Peyer's patch (tissue), 4 donors: ENCODE measurements at regions not wholly inside any gene's neighbourhood (a gene's known extent, or its start where the extent isn't known, plus 50 kb on each side); places are given as distances from the start of the nearest gene placed in this dataset.

ENCODE experiments used
- DNase-seq, 3 donors: peaks; one replicate each; pipeline ENCODE4 v3.0.0-alpha.2; 2017 to 2019
- H3K27ac ChIP-seq, 4 donors: fragments of 200-600 bp; sonication (generic); one replicate each; pipeline ENCODE4 v1.5.1; 2016 to 2019
- H3K27me3 ChIP-seq, 2 donors: fragments of 200-600 bp; sonication (generic); one replicate each; pipeline ENCODE4 v1.5.1; 2019
- H3K36me3 ChIP-seq, 3 donors: fragments of 200-600 bp; sonication (generic); one replicate each; pipeline ENCODE4 v1.5.1; 2016 to 2019
- H3K4me1 ChIP-seq, 4 donors: fragments of 200-600 bp; sonication (generic); one replicate each; pipeline ENCODE4 v1.5.1; 2016 to 2019
- H3K4me3 ChIP-seq, 4 donors: fragments of 200-600 bp; sonication (generic); 1 replicate in 3 of 4; 2 replicates in 1 of 4; pipeline ENCODE4 v1.5.1; 2016 to 2019; ENCODE audit warnings: mild to moderate bottlenecking in 1 of 4
- H3K9me3 ChIP-seq, 4 donors: fragments of 200-600 bp; sonication (generic); one replicate each; pipeline ENCODE4 v1.5.1; 2016 to 2019; ENCODE audit warnings: mild to moderate bottlenecking in 1 of 4
- POLR2A ChIP-seq, 2 donors: fragments of 450-650 bp; IDR thresholded peaks; one replicate each; pipeline ENCODE4 v1.5.1; 2017; ENCODE audit warnings: antibody characterized with exemption in 2 of 2, mild to moderate bottlenecking in 2 of 2, moderate library complexity in 2 of 2
- TF ChIP-seq, protein P1 (sequence below), 6 experiments: fragments of 450-650 bp in 4 of 6; fragments of 200-600 bp in 2 of 6; sonication (generic) in 1 of 6; IDR thresholded peaks; one replicate each; pipeline ENCODE4 v1.5.1; 2017 to 2019; ENCODE audit warnings: antibody characterized with exemption in 6 of 6, mild to moderate bottlenecking in 3 of 6, moderate library complexity in 1 of 6

DNA sequence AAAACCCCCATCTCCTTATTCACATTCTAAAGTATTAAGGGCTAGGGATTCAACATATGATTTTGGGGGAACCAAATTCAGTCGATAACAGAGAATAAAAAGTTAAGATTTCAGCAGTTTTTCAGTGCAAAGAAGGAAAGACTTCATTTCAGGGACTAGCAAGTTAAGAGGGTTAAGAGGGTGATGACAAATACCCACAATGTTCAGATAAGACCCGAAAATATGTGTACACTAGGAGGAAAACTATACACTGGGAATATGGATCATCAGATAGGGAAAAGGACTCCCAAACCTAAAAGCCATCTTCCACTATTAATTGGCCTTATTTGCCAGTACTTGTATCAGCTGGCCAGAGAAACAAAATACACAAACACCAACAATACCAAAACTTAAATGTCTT lies 824.2 kb downstream of the SLC16A7 start:
- H3K36me3 ChIP-seq: no peaks in the 10 kb centered on the region
- H3K27me3 ChIP-seq: no peaks in the 10 kb centered on the region
- H3K27ac ChIP-seq: no peak overlapping the region
- no peak overlapping the region for H3K4me3 ChIP-seq
- DNase-seq: no peak
- no peaks in the 10 kb centered on the region for H3K4me1 ChIP-seq
- H3K9me3 ChIP-seq: no peaks in the 10 kb centered on the region
- no peak for TF ChIP-seq POLR2A (IDR thresholded peaks at IDR 0.05)
- TF ChIP-seq, protein P1, sequence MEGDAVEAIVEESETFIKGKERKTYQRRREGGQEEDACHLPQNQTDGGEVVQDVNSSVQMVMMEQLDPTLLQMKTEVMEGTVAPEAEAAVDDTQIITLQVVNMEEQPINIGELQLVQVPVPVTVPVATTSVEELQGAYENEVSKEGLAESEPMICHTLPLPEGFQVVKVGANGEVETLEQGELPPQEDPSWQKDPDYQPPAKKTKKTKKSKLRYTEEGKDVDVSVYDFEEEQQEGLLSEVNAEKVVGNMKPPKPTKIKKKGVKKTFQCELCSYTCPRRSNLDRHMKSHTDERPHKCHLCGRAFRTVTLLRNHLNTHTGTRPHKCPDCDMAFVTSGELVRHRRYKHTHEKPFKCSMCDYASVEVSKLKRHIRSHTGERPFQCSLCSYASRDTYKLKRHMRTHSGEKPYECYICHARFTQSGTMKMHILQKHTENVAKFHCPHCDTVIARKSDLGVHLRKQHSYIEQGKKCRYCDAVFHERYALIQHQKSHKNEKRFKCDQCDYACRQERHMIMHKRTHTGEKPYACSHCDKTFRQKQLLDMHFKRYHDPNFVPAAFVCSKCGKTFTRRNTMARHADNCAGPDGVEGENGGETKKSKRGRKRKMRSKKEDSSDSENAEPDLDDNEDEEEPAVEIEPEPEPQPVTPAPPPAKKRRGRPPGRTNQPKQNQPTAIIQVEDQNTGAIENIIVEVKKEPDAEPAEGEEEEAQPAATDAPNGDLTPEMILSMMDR (IDR thresholded peaks at IDR 0.05): no peak

DNA sequence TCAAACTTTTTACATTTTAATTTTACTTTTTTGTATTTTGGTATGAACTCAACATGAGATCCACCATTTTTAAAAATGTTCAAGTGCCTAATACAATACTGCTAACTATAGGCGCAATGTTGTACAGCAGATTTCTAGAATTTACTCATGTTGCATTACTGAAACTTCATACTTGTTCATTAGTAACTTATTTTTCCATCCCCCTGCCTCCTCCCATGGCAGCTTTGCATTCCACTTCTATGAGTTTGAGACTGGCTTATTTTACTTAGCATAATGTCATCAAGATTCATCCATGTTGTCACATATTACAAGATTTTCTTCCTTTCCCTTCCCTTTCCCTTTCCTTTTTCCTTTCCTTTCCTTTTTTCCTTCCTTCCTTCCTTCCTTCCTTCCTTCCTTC lies 825.9 kb downstream of the SLC16A7 start:
- TF ChIP-seq, protein P1 (IDR thresholded peaks at IDR 0.05): no peak
- TF ChIP-seq POLR2A (IDR thresholded peaks at IDR 0.05): no peak
- H3K27me3 ChIP-seq: no peaks in the 10 kb centered on the region

DNA sequence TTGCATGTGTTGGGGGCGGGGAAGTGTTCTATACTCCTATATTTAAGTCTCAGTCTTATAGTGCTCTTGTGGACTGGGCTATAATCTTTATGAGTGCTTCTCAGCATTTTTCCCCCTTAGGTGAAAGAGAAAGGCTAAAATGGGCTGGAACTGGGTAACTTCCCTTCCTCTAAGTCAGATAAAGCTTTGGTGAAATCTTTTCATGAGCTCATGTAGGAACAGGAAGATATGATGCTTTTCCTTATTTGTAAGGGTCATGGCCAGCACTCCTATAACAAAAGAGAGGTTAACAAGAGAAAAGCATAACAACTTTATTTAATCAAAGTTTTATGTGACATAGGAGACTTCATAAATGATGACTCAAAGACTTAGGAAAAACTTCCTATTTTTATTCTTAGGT lies 841.5 kb downstream of the SLC16A7 start:
- H3K4me3 ChIP-seq: no peak overlapping the region
- no peak overlapping the region for H3K27ac ChIP-seq
- no peaks in the 10 kb centered on the region for H3K9me3 ChIP-seq
- DNase-seq: no peak
- no peaks in the 10 kb centered on the region for H3K36me3 ChIP-seq
- H3K27me3 ChIP-seq: no peaks in the 10 kb centered on the region
- TF ChIP-seq, protein P1 (IDR thresholded peaks at IDR 0.05): no peak
- TF ChIP-seq POLR2A (IDR thresholded peaks at IDR 0.05): no peak
- no peaks in the 10 kb centered on the region for H3K4me1 ChIP-seq

More for the DNA sequence above, 825.9 kb downstream of the SLC16A7 start:
- Histone ChIP-seq H3K27ac (no peak overlapping the region), H3K9me3 (no peaks in the 10 kb centered on the region), H3K4me1 (no peaks in the 10 kb centered on the region), H3K4me3 (no peak overlapping the region), H3K36me3 (no peaks in the 10 kb centered on the region)
- DNase-seq: no peak

DNA sequence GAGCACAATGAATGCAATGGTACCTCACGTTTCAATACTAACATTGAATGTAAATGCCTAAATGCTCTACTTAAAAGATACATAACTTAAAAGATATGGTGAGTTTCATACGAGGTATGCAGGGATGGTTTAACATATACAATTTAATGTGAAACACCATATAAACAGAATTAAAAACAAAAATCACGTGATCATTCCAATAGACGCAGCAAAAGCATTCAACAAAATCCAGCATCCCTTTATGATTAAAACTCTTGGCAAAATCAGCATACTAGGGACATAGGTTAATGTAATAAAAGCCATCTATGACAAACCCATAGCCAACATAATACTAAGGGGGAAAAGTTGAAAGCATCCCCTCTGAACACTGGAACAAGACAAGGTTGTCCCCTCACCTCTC lies 845.7 kb downstream of the SLC16A7 start:
- Histone ChIP-seq H3K4me1 (no peaks in the 10 kb centered on the region), H3K27me3 (no peaks in the 10 kb centered on the region), H3K9me3 (peaks cover 0 to 4% (median 0%) of the 10 kb centered on the region in 4 donors), H3K4me3 (no peak overlapping the region), H3K27ac (no peak overlapping the region), H3K36me3 (no peaks in the 10 kb centered on the region)
- no peak for DNase-seq
- no peak for TF ChIP-seq POLR2A (IDR thresholded peaks at IDR 0.05)
- TF ChIP-seq, protein P1 (IDR thresholded peaks at IDR 0.05): no peak

DNA sequence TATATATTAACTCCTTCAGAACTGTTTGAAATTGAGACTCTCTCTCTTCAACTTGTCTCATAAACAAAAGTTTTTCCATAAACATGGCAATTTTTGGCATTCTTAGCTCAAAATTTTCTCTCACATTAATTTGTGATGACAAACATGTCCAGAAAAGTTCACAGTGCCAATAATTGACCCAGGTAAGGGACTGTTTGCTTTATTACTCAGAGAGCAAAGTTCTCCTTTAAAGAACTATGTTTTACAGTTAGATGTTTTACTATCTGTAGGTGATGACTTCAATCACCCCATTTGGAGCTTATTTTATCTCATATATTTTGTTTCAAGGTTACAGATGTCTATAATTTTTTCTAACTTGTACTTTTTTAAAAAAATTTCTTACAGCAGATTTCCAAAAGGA lies 855.6 kb downstream of the SLC16A7 start:
- no peak for DNase-seq
- TF ChIP-seq, protein P1 (IDR thresholded peaks at IDR 0.05): no peak
- no peak for TF ChIP-seq POLR2A (IDR thresholded peaks at IDR 0.05)
- no peaks in the 10 kb centered on the region for H3K4me1 ChIP-seq
- H3K4me3 ChIP-seq: no peak overlapping the region
- no peaks in the 10 kb centered on the region for H3K9me3 ChIP-seq
- H3K27ac ChIP-seq: no peak overlapping the region
- no peaks in the 10 kb centered on the region for H3K27me3 ChIP-seq
- no peaks in the 10 kb centered on the region for H3K36me3 ChIP-seq

DNA sequence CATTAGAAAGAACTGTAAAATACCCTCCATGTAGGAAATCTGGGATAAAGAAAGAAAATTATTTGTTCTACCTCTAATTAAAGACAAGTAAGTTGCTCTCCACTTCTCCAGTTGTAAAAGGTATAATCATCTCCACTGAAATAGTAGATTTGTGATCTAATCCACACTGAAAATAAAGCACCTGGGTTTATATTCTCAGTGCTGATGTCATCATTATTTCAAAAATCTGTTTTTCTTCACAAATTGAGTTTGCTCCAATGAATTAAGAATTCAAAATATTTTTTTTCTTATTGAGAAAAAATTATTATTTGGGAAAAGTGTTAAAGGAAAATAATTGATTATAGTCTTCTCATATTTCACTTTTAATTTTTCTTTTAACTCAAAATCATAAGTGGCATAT lies 869.2 kb downstream of the SLC16A7 start:
- DNase-seq: no peak
- Histone ChIP-seq H3K9me3 (no peaks in the 10 kb centered on the region), H3K27ac (no peak overlapping the region), H3K36me3 (no peaks in the 10 kb centered on the region), H3K4me3 (no peak overlapping the region), H3K27me3 (no peaks in the 10 kb centered on the region), H3K4me1 (no peaks in the 10 kb centered on the region)
- TF ChIP-seq, protein P1 (IDR thresholded peaks at IDR 0.05): no peak
- TF ChIP-seq POLR2A (IDR thresholded peaks at IDR 0.05): no peak
